ENCODE measurements at regions not wholly inside any gene's neighbourhood (a gene's known extent, or its start where the extent isn't known, plus 50 kb on each side); places are given as distances from the start of the nearest gene placed in this dataset.
"Not testable (repeated sequence)": the region's sequence is repeated elsewhere in the genome, so short reads cannot be mapped to it uniquely, and the experiment has no call there.

DNA sequence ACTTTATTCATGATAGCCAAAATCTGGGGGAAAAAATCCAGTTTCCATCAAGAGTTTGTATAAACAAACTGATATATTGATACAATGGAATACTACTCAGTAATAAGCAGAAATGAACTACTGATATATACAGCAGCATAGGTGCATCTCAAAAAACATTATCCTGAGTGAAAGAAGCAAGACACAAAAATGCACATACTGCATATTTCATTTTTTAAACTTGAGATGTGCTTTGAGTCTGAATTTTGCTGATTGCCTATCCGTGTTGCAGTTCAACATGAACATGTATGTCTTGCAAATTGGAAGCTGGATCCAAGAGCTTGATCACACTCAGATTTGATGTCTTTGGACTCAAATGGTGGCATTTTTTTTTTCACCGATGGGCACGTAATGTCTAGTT, 132.4 kb downstream of the TSEN15 start:
- TF ChIP-seq CTCF (IDR thresholded peaks at IDR 0.05), result no peak
- no peak overlapping the region for H3K27ac ChIP-seq
- no peaks in the 10 kb centered on the region for H3K36me3 ChIP-seq
- no peaks in the 10 kb centered on the region for H3K27me3 ChIP-seq
- no peaks in the 10 kb centered on the region for H3K4me1 ChIP-seq
- H3K9me3 ChIP-seq, result no peaks in the 10 kb centered on the region
- intact Hi-C loops (cut with DNase I; ENCODE audit: low total_unique reads), result no loop called here
- no peak for DNase-seq
- no peak overlapping the region for H3K4me3 ChIP-seq

GRCh38 chr1:184184614-184185013, 133.1 kb downstream of the TSEN15 start:
- H3K27me3 ChIP-seq; H3K4me1 ChIP-seq; H3K27ac ChIP-seq; H3K4me3 ChIP-seq; H3K36me3 ChIP-seq; DNase-seq; H3K9me3 ChIP-seq; intact Hi-C loops (cut with DNase I; ENCODE audit: low total_unique reads): not testable (repeated sequence)

DNA sequence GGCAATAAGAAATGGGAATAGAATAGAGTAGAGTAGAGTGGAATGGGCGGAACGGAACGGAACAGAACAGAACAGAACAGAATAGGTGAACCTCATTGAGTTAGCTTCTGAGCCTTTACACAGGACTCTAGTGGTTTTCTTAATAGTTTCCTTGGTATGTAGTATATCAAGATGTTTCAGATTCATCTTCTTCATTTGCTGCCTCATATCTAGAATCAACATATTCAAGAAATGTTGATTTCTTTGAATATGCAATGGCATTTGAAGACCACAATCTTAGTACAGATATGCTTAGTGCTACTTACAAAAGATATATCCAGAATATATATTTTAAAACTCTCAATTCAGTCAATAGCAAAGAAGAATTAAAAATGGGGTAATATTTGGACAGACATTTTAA, 133.8 kb downstream of the TSEN15 start:
- Histone ChIP-seq H3K36me3 (no peaks in the 10 kb centered on the region), H3K27ac (no peak overlapping the region), H3K9me3 (no peaks in the 10 kb centered on the region), H3K4me3 (no peak overlapping the region), H3K4me1 (no peaks in the 10 kb centered on the region), H3K27me3 (no peaks in the 10 kb centered on the region)
- no peak for TF ChIP-seq CTCF (IDR thresholded peaks at IDR 0.05)
- no peak for DNase-seq
- intact Hi-C loops (cut with DNase I; ENCODE audit: low total_unique reads), result no loop called here

DNA sequence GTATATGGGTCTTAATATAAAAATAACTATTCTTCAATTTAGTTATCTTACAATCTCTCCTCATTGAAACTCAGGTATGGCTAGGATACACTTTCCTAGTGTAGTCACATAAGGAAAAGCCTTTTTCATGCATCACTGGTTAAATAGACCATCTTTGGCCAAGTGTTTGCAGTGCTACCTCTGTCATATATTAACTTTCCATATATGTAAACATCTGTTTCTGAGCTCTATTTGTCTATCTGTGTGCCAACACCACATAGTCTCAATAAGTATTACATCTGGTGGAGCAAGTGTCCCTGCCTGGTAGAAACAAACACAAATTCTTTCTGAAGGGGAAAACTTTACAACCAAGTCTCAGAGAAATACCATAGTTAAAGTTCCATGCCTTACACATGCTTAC, 134.6 kb downstream of the TSEN15 start:
- H3K4me3 ChIP-seq, result no peak overlapping the region
- H3K4me1 ChIP-seq, result peaks cover 0 to 4% (median 0%) of the 10 kb centered on the region in 4 donors
- no peak for TF ChIP-seq CTCF (IDR thresholded peaks at IDR 0.05)
- no peak overlapping the region for H3K27ac ChIP-seq
- DNase-seq, result no peak
- H3K27me3 ChIP-seq, result no peaks in the 10 kb centered on the region
- no peaks in the 10 kb centered on the region for H3K9me3 ChIP-seq
- intact Hi-C loops (cut with DNase I; ENCODE audit: low total_unique reads), result no loop called here
- no peaks in the 10 kb centered on the region for H3K36me3 ChIP-seq

DNA sequence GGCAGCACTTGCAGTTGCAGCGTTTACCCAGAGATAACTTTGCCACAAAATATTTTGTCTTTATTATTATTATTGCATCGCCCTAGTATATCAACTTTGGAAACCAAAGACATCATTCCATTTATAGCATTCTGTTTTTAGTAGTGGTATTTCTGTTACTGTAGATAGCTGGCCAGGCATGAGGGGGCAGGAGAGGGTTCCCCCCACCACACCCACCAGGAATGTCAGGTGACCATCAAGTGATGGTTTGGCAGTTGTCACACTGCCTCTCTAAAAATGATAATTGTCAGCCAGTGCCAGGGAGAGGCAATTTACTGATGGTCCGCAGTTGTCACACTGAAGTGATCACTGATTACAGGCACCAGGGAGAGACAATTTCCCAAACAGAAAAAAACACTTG, 135.6 kb downstream of the TSEN15 start:
- H3K4me3 ChIP-seq, result no peak overlapping the region
- peaks cover 0 to 5% (median 0%) of the 10 kb centered on the region in 4 donors for H3K4me1 ChIP-seq
- no peak for TF ChIP-seq CTCF (IDR thresholded peaks at IDR 0.05)
- no peaks in the 10 kb centered on the region for H3K27me3 ChIP-seq
- H3K27ac ChIP-seq, result no peak overlapping the region
- no peaks in the 10 kb centered on the region for H3K36me3 ChIP-seq
- intact Hi-C loops (cut with DNase I; ENCODE audit: low total_unique reads), result no loop called here
- no peak for DNase-seq
- no peaks in the 10 kb centered on the region for H3K9me3 ChIP-seq

DNA sequence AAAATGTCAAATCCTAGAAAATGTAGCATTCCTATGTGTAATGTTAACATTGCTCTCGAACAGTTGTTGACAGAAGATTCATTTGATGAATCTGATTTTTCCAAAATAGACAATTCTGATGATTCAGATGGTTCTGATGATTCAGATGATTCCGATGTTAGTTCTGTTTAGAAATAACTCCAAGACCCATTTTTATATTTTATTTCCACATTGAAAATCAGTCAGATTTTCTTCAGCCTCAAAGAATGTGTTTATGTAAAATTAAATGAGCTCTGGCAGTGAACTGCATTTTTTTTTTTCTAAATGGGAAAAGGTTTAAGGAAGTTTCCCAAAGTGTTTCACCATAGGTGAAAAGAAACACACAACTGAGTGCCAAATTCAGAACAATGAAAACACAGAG, 136.5 kb downstream of the TSEN15 start:
- no peaks in the 10 kb centered on the region for H3K9me3 ChIP-seq
- no peak for DNase-seq
- no peak for TF ChIP-seq CTCF (IDR thresholded peaks at IDR 0.05)
- H3K27ac ChIP-seq, result no peak overlapping the region
- H3K4me1 ChIP-seq, result peaks cover 0 to 5% (median 0%) of the 10 kb centered on the region in 4 donors
- no peaks in the 10 kb centered on the region for H3K27me3 ChIP-seq
- intact Hi-C loops (cut with DNase I; ENCODE audit: low total_unique reads), result no loop called here
- H3K36me3 ChIP-seq, result no peaks in the 10 kb centered on the region
- H3K4me3 ChIP-seq, result no peak overlapping the region
